Astrocyte (in vitro differentiated cells and primary cell): ENCODE measurements at regions not wholly inside any gene's neighbourhood (a gene's known extent, or its start where the extent isn't known, plus 50 kb on each side); places are given as distances from the start of the nearest gene placed in this dataset.

ENCODE experiments used
- DNase-seq: peaks from one replicate; pipeline ENCODE4 v3.0.0-alpha.2; 2010; ENCODE audit warnings: low read depth
- FAIRE-seq: peaks from 2 replicates; lab custom pipeline; 2011; peaks lifted over from hg19 to GRCh38; lab: Jason Lieb, UNC
- H2AFZ ChIP-seq: 2 replicates; pipeline ENCODE4 v1.6.0; 2012; ENCODE audit warnings: low read depth, low read length, inconsistent platforms
- H3K27ac ChIP-seq: 2 replicates; pipeline ENCODE4 v1.5.1; 2011; ENCODE audit warnings: low read depth, low read length, inconsistent platforms
- H3K27me3 ChIP-seq: 2 replicates; pipeline ENCODE4 v1.6.0; 2011; ENCODE audit warnings: low read length, inconsistent platforms; ENCODE audit not compliant: insufficient read depth
- H3K36me3 ChIP-seq: 2 replicates; pipeline ENCODE4 v1.5.1; 2011; ENCODE audit warnings: low read length, inconsistent platforms; ENCODE audit not compliant: insufficient read depth
- H3K4me1 ChIP-seq: 2 replicates; pipeline ENCODE4 v1.5.1; 2011; ENCODE audit warnings: low read length, inconsistent platforms; ENCODE audit not compliant: insufficient read depth
- H3K4me2 ChIP-seq: 2 replicates; pipeline ENCODE4 v1.6.0; 2012; ENCODE audit warnings: low read length, inconsistent platforms
- H3K4me3 ChIP-seq: 2 replicates; pipeline ENCODE4 v1.5.1; 2011; ENCODE audit warnings: low read depth, mild to moderate bottlenecking, low read length, inconsistent platforms; ENCODE audit not compliant: insufficient read depth
- H3K79me2 ChIP-seq: 2 replicates; pipeline ENCODE4 v1.6.0; 2012; ENCODE audit warnings: mild to moderate bottlenecking, low read length, inconsistent platforms; ENCODE audit not compliant: insufficient read depth
- H3K9ac ChIP-seq: 2 replicates; pipeline ENCODE4 v1.6.0; 2012; ENCODE audit warnings: mild to moderate bottlenecking, low read length, inconsistent platforms
- H3K9me3 ChIP-seq: 2 replicates; pipeline ENCODE4 v1.5.1; 2012; ENCODE audit warnings: low read depth, mild to moderate bottlenecking, low read length, inconsistent platforms; ENCODE audit not compliant: insufficient read depth
- H4K20me1 ChIP-seq: 2 replicates; pipeline ENCODE4 v1.6.0; 2012; ENCODE audit warnings: low read length, inconsistent platforms; ENCODE audit not compliant: insufficient read depth
- H3K27ac Mint-ChIP-seq: one replicate; pipeline ENCODE4 v1.8.0; 2021; ENCODE audit warnings: mild to moderate bottlenecking, mixed read lengths; ENCODE audit not compliant: unreplicated experiment
- H3K27me3 Mint-ChIP-seq: one replicate; pipeline ENCODE4 v1.8.0; 2021; ENCODE audit warnings: low read depth, mixed read lengths; ENCODE audit not compliant: unreplicated experiment
- H3K36me3 Mint-ChIP-seq: one replicate; pipeline ENCODE4 v1.8.0; 2021; ENCODE audit warnings: low read depth, mixed read lengths; ENCODE audit not compliant: unreplicated experiment
- H3K4me1 Mint-ChIP-seq: one replicate; pipeline ENCODE4 v1.8.0; 2021; ENCODE audit warnings: low read depth, mixed read lengths; ENCODE audit not compliant: unreplicated experiment
- H3K4me3 Mint-ChIP-seq: one replicate; pipeline ENCODE4 v1.8.0; 2021; ENCODE audit warnings: mild to moderate bottlenecking, moderate library complexity, mixed read lengths; ENCODE audit not compliant: unreplicated experiment
- H3K9me3 Mint-ChIP-seq: one replicate; pipeline ENCODE4 v1.8.0; 2021; ENCODE audit warnings: mild to moderate bottlenecking, mixed read lengths; ENCODE audit not compliant: unreplicated experiment
- CTCF ChIP-seq: IDR thresholded peaks from 2 replicates; pipeline ENCODE4 v1.5.1; 2011; ENCODE audit warnings: low read depth, mild to moderate bottlenecking, inconsistent platforms, low read length, moderate library complexity; ENCODE audit not compliant: insufficient read depth
- EZH2 ChIP-seq: IDR thresholded peaks from 2 replicates; pipeline ENCODE4 v1.6.1; 2012; ENCODE audit warnings: mild to moderate bottlenecking, low read length, inconsistent platforms; ENCODE audit not compliant: insufficient read depth

GRCh38 chr1:80842796-80843195 is 957.9 kb upstream of the ADGRL2 start:
- Mint-ChIP-seq H3K9me3 (peaks cover 5% of the 10 kb centered on the region), H3K4me1 (no peaks in the 10 kb centered on the region), H3K36me3 (no peaks in the 10 kb centered on the region), H3K27ac (no peak overlapping the region), H3K4me3 (no peak overlapping the region), H3K27me3 (no peaks in the 10 kb centered on the region)
- Histone ChIP-seq H3K27ac (no peak overlapping the region), H3K9ac (no peak overlapping the region), H3K36me3 (no peaks in the 10 kb centered on the region), H4K20me1 (no peaks in the 10 kb centered on the region), H3K9me3 (no peaks in the 10 kb centered on the region), H3K79me2 (no peaks in the 10 kb centered on the region), H3K4me3 (no peak overlapping the region), H3K27me3 (no peaks in the 10 kb centered on the region), H3K4me2 (no peak overlapping the region), H2AFZ (no peak overlapping the region), H3K4me1 (no peaks in the 10 kb centered on the region)
- DNase-seq (no peak), FAIRE-seq (no peak)
- TF ChIP-seq CTCF, result no peak
- no peak for TF ChIP-seq EZH2

GRCh38 chr1:80841261-80841660 is 959.5 kb upstream of the ADGRL2 start:
- no peak overlapping the region for H2AFZ ChIP-seq
- H3K27me3 ChIP-seq, result no peaks in the 10 kb centered on the region
- H3K4me3 Mint-ChIP-seq, result no peak overlapping the region
- H3K9me3 Mint-ChIP-seq, result peaks cover 5% of the 10 kb centered on the region
- no peak overlapping the region for H3K4me3 ChIP-seq
- no peaks in the 10 kb centered on the region for H3K36me3 ChIP-seq
- H3K27ac ChIP-seq, result no peak overlapping the region
- no peaks in the 10 kb centered on the region for H3K79me2 ChIP-seq
- H3K27ac Mint-ChIP-seq, result no peak overlapping the region
- H3K27me3 Mint-ChIP-seq, result no peaks in the 10 kb centered on the region
- H3K4me2 ChIP-seq, result no peak overlapping the region
- DNase-seq (no peak), FAIRE-seq (no peak)
- H3K4me1 Mint-ChIP-seq, result no peaks in the 10 kb centered on the region
- H4K20me1 ChIP-seq, result no peaks in the 10 kb centered on the region
- no peak overlapping the region for H3K9ac ChIP-seq
- no peaks in the 10 kb centered on the region for H3K4me1 ChIP-seq
- no peaks in the 10 kb centered on the region for H3K36me3 Mint-ChIP-seq
- H3K9me3 ChIP-seq, result no peaks in the 10 kb centered on the region
- TF ChIP-seq CTCF (no peak), EZH2 (no peak)

GRCh38 chr1:80837066-80837465 is 963.7 kb upstream of the ADGRL2 start:
- Mint-ChIP-seq H3K4me3 (no peak overlapping the region), H3K27ac (no peak overlapping the region), H3K9me3 (peaks cover 5% of the 10 kb centered on the region), H3K4me1 (no peaks in the 10 kb centered on the region), H3K36me3 (no peaks in the 10 kb centered on the region), H3K27me3 (no peaks in the 10 kb centered on the region)
- FAIRE-seq, result no peak
- no peak for TF ChIP-seq EZH2
- Histone ChIP-seq H3K9ac (no peak overlapping the region), H3K4me1 (no peaks in the 10 kb centered on the region), H3K79me2 (no peaks in the 10 kb centered on the region), H3K27ac (no peak overlapping the region), H4K20me1 (no peaks in the 10 kb centered on the region), H2AFZ (no peak overlapping the region), H3K9me3 (no peaks in the 10 kb centered on the region), H3K27me3 (no peaks in the 10 kb centered on the region), H3K4me2 (no peak overlapping the region), H3K36me3 (no peaks in the 10 kb centered on the region), H3K4me3 (no peak overlapping the region)
- no peak for DNase-seq
